Ramos (cell line): ENCODE measurements at regions not wholly inside any gene's neighbourhood (a gene's known extent, or its start where the extent isn't known, plus 50 kb on each side); places are given as distances from the start of the nearest gene placed in this dataset.

ENCODE experiments used
- in situ Hi-C: fragments of 300-500 bp; cut with MboI; formaldehyde crosslinking; loops from one replicate; pipeline ENCODE4 v1.14.3; 2022; ENCODE audit warnings: low sequenced_read_pairs; ENCODE audit not compliant: unreplicated experiment

GRCh38 chr4:62235911-62236310, 1035.8 kb downstream of the ADGRL3 start:
- in situ Hi-C loops, result no loop called here

- in situ Hi-C loops, result no loop called here
Observed at GRCh38 chr4:62232814-62233213, 1032.7 kb downstream of the ADGRL3 start.

DNA sequence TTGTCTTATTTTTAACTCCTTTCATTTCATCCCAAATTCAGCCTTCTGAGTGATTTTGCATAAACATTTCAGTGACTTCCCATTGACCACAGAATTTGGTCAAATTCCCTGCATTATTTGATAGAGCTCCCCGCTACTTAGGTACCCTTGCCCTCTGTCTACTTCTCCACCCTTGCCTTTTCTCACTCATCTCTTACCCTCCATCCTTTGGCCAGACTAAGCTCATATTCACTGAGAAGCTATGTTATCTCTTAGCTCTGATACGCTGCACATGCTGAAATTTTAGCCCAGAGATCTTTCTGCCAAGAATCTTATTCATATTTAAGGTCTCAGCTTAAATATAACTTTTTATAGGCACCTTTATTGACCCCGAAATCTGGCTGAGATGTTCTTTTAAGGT, 1031.9 kb downstream of the ADGRL3 start:
- in situ Hi-C loops, result no loop called here

- in situ Hi-C loops, result no loop called here
Observed at GRCh38 chr4:62226082-62226481, 1026.0 kb downstream of the ADGRL3 start.

- in situ Hi-C loops, result no loop called here
Observed at GRCh38 chr4:62222121-62222520, 1022.0 kb downstream of the ADGRL3 start.

GRCh38 chr4:62210486-62210885, 1010.4 kb downstream of the ADGRL3 start:
- in situ Hi-C loops, result no loop called here

- in situ Hi-C loops, result no loop called here
Observed at GRCh38 chr4:62209757-62210485, 1009.8 kb downstream of the ADGRL3 start.

- in situ Hi-C loops, result no loop called here
Observed at GRCh38 chr4:62208921-62209320, 1008.8 kb downstream of the ADGRL3 start.

DNA sequence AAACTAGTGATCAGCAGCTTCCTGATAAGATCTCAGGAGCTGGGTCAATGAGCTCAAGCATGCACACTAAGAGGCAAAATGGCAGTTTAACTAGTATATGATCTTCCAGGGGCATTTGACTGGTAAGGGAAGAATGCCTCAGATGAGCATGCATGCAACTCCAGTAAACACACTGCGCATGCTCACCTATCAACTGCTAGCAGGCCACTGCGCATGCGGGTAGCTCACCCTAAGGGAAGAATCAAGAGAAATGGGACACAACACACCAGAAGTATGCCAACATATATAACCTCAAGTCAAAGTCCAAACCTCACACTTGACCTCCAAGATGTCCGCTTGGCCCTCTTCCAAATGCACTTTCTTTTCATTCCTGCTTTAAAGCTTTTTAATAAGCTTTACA, 1004.0 kb downstream of the ADGRL3 start:
- in situ Hi-C loops, result no loop called here

GRCh38 chr4:62199291-62199810, 999.2 kb downstream of the ADGRL3 start:
- in situ Hi-C loops, result no loop called here

- in situ Hi-C loops, result no loop called here
Observed at GRCh38 chr4:62196338-62196737, 996.2 kb downstream of the ADGRL3 start.

DNA sequence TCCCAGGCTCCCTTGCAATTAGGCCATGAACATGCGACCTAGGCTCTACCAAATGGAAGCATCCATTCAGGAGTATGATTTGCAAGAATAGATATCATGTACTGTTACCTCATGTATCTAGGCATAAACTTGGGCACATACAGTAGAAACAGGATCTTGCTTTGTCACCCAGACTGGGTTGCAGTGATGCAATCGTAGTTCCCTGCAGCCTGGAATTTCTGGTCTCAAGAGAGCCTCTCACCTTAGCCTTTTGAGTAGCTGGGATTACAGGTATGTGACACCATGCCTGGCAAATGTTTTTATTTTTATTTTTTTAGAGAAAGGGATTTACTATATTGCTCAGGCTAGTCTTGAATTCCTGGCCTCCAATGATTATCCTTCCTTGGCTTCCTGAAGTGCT, 994.2 kb downstream of the ADGRL3 start:
- in situ Hi-C loops, result no loop called here

GRCh38 chr4:62193761-62194160, 993.6 kb downstream of the ADGRL3 start:
- in situ Hi-C loops, result no loop called here

- in situ Hi-C loops, result no loop called here
Observed at GRCh38 chr4:62191451-62192240, 991.5 kb downstream of the ADGRL3 start.

GRCh38 chr4:62170235-62170634, 970.1 kb downstream of the ADGRL3 start:
- in situ Hi-C loops, result no loop called here

DNA sequence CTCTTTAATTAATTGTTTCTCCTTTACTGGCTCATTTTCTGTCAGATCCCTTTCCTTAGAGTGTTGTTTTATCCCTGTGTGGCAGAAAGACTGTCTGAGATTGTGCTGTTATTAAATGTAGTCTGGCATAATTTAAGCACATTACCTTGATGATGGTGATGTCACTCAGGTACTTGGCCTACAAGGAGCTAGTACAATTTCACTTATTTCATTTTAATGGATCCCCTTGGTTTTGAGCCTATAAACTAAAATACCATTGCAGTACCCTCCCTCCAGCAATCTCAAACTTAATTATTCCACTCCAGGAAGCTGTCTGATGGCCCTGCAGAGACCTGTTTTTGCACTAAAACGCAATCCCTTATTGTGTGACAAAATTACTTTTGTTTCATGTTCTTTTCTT, 968.6 kb downstream of the ADGRL3 start:
- in situ Hi-C loops, result no loop called here

DNA sequence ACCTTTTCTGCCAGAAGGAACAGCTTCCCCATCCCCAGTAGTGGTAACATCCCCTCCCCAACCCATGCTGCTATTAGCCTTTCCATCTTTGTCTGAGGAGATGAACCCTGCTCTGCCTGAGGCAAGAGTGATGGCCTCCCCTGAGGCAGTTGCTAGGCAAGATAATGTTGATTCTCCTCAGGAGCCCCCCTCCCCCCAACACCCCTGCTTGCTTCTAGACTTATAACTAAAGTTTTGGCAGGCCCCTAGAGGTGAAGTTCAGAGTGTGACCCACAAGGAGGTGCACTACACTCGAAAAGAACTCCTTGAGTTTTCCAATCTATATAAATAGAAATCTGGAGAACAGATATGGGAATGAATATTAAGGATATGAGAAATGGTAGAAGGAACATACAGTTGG, 962.5 kb downstream of the ADGRL3 start:
- in situ Hi-C loops, result no loop called here

DNA sequence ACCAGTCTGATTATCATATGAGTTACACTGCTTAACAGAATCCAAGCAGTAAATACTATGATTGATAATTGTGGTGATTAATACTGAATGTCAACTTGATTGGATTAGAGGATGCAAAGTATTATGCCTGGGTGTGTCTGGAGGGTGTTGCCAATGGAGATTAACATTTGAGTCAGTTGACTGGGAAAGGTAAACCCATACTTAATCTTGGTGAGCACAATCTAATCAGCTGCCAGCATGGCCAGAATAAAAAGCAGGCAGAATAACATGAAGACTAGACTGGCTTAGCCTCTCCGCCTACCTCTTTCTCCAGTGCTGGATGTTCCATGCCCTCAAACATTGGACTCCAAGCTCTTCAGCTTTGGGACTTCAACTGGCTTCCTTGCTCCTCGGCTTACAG, 961.3 kb downstream of the ADGRL3 start:
- in situ Hi-C loops, result no loop called here

DNA sequence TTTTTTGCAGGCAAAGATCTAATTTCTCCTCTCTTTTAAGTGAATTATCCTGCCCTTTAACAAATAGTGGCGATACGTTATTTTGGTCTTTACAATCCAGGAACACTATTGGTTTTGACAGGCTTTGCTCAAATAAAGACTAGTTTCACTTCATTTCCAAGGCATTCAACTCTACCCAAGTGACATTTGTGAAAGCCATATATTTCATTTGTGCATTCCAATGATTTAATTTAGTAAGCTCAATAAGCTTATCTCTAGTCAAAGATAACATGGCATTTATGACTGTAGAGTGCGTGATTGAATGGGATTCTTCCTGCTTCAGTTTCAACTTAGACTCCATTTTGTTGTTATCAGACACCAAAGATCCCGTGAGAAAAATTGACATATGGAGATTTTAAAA, 959.8 kb downstream of the ADGRL3 start:
- in situ Hi-C loops, result no loop called here

GRCh38 chr4:62159306-62159705, 959.2 kb downstream of the ADGRL3 start:
- in situ Hi-C loops, result no loop called here

- in situ Hi-C loops, result no loop called here
Observed at GRCh38 chr4:62156205-62156604, 956.1 kb downstream of the ADGRL3 start.

DNA sequence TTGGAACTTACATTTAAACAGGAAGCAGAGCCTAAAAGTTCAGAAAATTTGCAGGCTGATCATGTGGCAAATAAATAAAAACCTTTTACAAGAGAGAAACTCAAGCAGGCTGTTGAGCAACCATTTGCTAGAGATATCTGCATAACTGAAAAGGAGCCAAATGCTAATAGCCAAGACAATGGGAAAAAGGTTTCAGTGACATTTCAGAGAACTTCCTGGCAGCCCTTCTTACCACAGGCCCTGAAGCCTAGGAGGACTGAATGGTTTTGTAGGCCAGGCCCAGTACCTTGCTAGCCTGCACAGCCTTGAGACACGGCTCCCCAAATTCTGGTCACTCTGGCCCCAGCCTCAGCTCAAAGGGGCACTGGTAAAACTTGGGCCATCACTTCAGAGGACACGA, 945.1 kb downstream of the ADGRL3 start:
- in situ Hi-C loops, result no loop called here
